Smooth muscle cell (in vitro differentiated cells): ENCODE measurements at regions not wholly inside any gene's neighbourhood (a gene's known extent, or its start where the extent isn't known, plus 50 kb on each side); places are given as distances from the start of the nearest gene placed in this dataset.
A peak's percentile ranks its signal among the peaks of the same experiment; 100 is the strongest.

Experiments
- DNase-seq: peaks from one replicate; lab custom pipeline; 2025; ENCODE audit not compliant: unreplicated experiment; lab: John Stamatoyannopoulos, UW
- H2AFZ ChIP-seq: fragments of 200-600 bp; sonication (generic); 2 replicates; pipeline ENCODE4 v1.6.0; 2016; ENCODE audit warnings: antibody characterized with exemption, low read depth, mild to moderate bottlenecking
- H3F3A ChIP-seq: fragments of 200-600 bp; sonication (generic); 2 replicates; pipeline ENCODE4 v1.6.0; 2017; ENCODE audit warnings: antibody characterized with exemption, low read depth
- H3K27ac ChIP-seq: fragments of 200-600 bp; sonication (generic); 2 replicates; pipeline ENCODE4 v1.5.1; 2016; ENCODE audit warnings: low read depth, mild to moderate bottlenecking
- H3K27me3 ChIP-seq: fragments of 200-600 bp; sonication (generic); 2 replicates; pipeline ENCODE4 v1.6.1; 2016; ENCODE audit warnings: low read depth, mild to moderate bottlenecking
- H3K36me3 ChIP-seq: fragments of 200-600 bp; sonication (generic); 2 replicates; pipeline ENCODE4 v1.5.1; 2016; ENCODE audit warnings: low read depth
- H3K4me1 ChIP-seq: fragments of 200-600 bp; sonication (generic); 2 replicates; pipeline ENCODE4 v1.5.1; 2016; ENCODE audit warnings: low read depth
- H3K4me2 ChIP-seq: fragments of 200-600 bp; sonication (generic); 2 replicates; pipeline ENCODE4 v1.6.0; 2016; ENCODE audit warnings: mild to moderate bottlenecking
- H3K4me3 ChIP-seq: fragments of 200-600 bp; sonication (generic); 2 replicates; pipeline ENCODE4 v1.5.1; 2016; ENCODE audit warnings: mild to moderate bottlenecking
- H3K79me2 ChIP-seq: fragments of 200-600 bp; sonication (generic); 2 replicates; pipeline ENCODE4 v1.6.0; 2016; ENCODE audit warnings: low read depth, mild to moderate bottlenecking
- H3K9ac ChIP-seq: fragments of 200-600 bp; sonication (generic); 2 replicates; pipeline ENCODE4 v1.6.0; 2016; ENCODE audit warnings: low read depth
- H3K9me3 ChIP-seq: fragments of 200-600 bp; sonication (generic); replicated peaks from 2 replicates; pipeline ENCODE4 v1.5.1; 2016; ENCODE audit warnings: low read depth
- H4K20me1 ChIP-seq: fragments of 200-600 bp; sonication (generic); 2 replicates; pipeline ENCODE4 v1.6.0; 2016; ENCODE audit warnings: low read depth
- WGBS: methylation state at CpG from one replicate; pipeline ENCODE4 v1.1.7; 2016; ENCODE audit warnings: low lambda C conversion rate; 5-methylcytosine and 5-hydroxymethylcytosine counted together
- TF ChIP-seq, protein P1 (sequence below): fragments of 200-600 bp; sonication (generic); IDR thresholded peaks from 2 replicates; pipeline ENCODE4 v1.5.1; 2017; ENCODE audit warnings: borderline replicate concordance, mild to moderate bottlenecking, antibody characterized with exemption; ENCODE audit not compliant: insufficient read depth, poor library complexity, severe bottlenecking

DNA sequence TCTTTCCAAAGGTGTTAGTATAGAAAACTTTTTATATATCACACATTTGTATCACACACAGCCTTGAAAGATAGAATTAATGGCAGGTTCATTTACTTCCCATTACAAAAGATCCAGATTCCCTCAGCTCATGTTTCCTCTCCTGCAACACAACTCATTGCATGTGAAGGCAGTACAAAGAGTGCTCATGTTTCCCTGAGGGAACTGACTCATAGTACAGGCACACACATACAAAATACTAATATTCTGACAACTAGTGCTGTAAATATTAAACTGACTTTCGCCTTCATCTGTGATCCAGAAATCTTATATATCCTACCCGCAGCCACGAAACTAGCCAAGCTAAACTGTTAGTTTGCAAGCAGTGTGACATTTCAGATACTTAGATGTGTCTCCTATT is 819.8 kb upstream of the PCDH7 start:
- Histone ChIP-seq H3K36me3 (no peaks in the 10 kb centered on the region), H3K4me3 (no peak overlapping the region), H3K4me1 (no peaks in the 10 kb centered on the region), H3K9ac (no peak overlapping the region), H2AFZ (no peak overlapping the region), H4K20me1 (no peaks in the 10 kb centered on the region), H3K79me2 (no peaks in the 10 kb centered on the region), H3K27me3 (no peaks in the 10 kb centered on the region), H3K9me3 (no peaks in the 10 kb centered on the region), H3K4me2 (no peak overlapping the region), H3F3A (no peaks in the 10 kb centered on the region), H3K27ac (no peak overlapping the region)
- no peak for DNase-seq
- TF ChIP-seq, protein P1, sequence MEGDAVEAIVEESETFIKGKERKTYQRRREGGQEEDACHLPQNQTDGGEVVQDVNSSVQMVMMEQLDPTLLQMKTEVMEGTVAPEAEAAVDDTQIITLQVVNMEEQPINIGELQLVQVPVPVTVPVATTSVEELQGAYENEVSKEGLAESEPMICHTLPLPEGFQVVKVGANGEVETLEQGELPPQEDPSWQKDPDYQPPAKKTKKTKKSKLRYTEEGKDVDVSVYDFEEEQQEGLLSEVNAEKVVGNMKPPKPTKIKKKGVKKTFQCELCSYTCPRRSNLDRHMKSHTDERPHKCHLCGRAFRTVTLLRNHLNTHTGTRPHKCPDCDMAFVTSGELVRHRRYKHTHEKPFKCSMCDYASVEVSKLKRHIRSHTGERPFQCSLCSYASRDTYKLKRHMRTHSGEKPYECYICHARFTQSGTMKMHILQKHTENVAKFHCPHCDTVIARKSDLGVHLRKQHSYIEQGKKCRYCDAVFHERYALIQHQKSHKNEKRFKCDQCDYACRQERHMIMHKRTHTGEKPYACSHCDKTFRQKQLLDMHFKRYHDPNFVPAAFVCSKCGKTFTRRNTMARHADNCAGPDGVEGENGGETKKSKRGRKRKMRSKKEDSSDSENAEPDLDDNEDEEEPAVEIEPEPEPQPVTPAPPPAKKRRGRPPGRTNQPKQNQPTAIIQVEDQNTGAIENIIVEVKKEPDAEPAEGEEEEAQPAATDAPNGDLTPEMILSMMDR = no peak
- WGBS = 89% methylated on average over 3 of the region's 3 CpGs

DNA sequence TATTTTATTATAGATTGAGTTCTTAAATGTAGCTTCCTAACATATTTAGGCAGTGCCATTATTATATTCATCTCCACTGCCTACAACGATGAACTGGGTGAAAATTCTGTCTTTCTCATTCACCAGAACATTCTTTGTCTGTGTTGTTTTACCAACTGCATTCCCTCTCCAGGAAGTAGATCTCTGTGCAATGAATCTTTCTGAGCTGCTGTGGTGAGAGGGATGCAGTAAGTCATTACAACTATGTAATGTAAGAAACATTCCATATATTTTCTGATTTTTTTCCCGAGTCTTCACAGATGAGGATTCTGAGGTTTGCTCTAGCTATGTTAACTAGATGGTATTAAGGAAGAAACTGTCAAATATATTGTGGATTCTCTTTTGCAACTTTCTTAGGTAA is 811.9 kb upstream of the PCDH7 start:
- TF ChIP-seq, protein P1 = no peak
- H3F3A ChIP-seq = no peaks in the 10 kb centered on the region
- no peaks in the 10 kb centered on the region for H3K27me3 ChIP-seq
- no peaks in the 10 kb centered on the region for H3K79me2 ChIP-seq
- H4K20me1 ChIP-seq = no peaks in the 10 kb centered on the region
- no peak overlapping the region for H3K4me2 ChIP-seq
- WGBS = 70% methylated on average over 2 of the region's 2 CpGs
- no peaks in the 10 kb centered on the region for H3K9me3 ChIP-seq
- no peak overlapping the region for H3K9ac ChIP-seq
- no peaks in the 10 kb centered on the region for H3K36me3 ChIP-seq
- DNase-seq = no peak
- H3K4me1 ChIP-seq = no peaks in the 10 kb centered on the region
- no peak overlapping the region for H3K4me3 ChIP-seq
- H2AFZ ChIP-seq = peak overlapping the region; percentile 47
- H3K27ac ChIP-seq = no peak overlapping the region

DNA sequence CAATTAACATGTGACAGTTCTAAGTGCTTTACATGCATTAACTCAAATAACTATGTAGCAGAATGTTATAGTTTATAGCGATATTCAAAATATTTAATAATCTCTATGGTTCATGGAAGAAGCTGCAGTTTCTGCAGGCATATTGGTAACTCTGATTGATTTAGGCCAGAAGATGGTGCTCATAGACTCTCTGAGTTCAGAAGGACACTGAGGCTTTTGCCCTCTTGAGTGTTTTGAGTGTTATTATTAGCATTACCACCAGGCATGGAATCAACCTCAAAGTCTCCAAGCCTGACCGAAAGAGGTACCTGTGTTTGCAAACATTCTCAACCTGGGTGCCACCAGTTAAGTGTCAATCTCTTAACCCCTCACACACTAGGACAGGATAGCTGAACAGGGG is 792.3 kb upstream of the PCDH7 start:
- Histone ChIP-seq H3K36me3 (no peaks in the 10 kb centered on the region), H3K27ac (no peak overlapping the region), H3K4me3 (no peak overlapping the region), H3F3A (no peaks in the 10 kb centered on the region), H3K27me3 (no peaks in the 10 kb centered on the region), H3K9ac (no peak overlapping the region), H3K9me3 (no peaks in the 10 kb centered on the region), H4K20me1 (no peaks in the 10 kb centered on the region), H3K79me2 (no peaks in the 10 kb centered on the region), H3K4me2 (no peak overlapping the region), H2AFZ (no peak overlapping the region), H3K4me1 (no peaks in the 10 kb centered on the region)
- 85% methylated on average over 2 of the region's 2 CpGs for WGBS
- no peak for DNase-seq
- TF ChIP-seq, protein P1 = no peak

DNA sequence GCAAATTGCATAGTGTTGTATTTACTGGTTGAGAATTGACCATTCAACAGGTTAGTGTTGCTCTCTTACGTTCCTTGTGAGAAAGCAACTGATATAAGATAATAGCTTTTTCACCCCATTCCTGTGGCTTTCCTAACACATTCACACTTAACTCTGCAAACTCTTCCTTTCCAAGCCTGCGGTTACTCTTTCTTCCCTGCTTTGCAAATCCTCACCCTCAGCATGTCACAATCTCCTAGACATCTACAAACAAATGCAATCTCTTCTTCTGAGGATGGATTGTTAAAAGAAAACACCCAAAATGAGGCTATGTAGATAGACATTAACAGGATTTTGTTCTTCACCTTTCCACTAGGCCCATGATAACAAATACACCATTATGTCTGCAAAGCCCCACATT is 771.7 kb upstream of the PCDH7 start:
- Histone ChIP-seq H3K27me3 (no peaks in the 10 kb centered on the region), H3F3A (no peaks in the 10 kb centered on the region), H4K20me1 (no peaks in the 10 kb centered on the region), H3K4me2 (no peak overlapping the region), H3K79me2 (no peaks in the 10 kb centered on the region), H3K36me3 (no peaks in the 10 kb centered on the region), H2AFZ (no peak overlapping the region), H3K27ac (no peak overlapping the region), H3K9me3 (no peaks in the 10 kb centered on the region), H3K4me1 (no peaks in the 10 kb centered on the region), H3K4me3 (no peak overlapping the region), H3K9ac (no peak overlapping the region)
- no peak for DNase-seq
- WGBS = 82% methylated on average over 2 of the region's 2 CpGs
- TF ChIP-seq, protein P1 = no peak
